GM12878 (cell line): ENCODE measurements at regions not wholly inside any gene's neighbourhood (a gene's known extent, or its start where the extent isn't known, plus 50 kb on each side); places are given as distances from the start of the nearest gene placed in this dataset.

ENCODE experiments used
- ATAC-seq: fragments of 200-7000 bp; cut with Tn5 transposase; 3 replicates; pipeline ENCODE4 v1.9.1; 2020; ENCODE audit warnings: mild to moderate bottlenecking, moderate library complexity
- BruUV-seq: library from RNA; stranded (reverse); fragments of 400-500 nt; replicated peaks from 2 replicates; lab custom pipeline; 2021; lab: Mats Ljungman, UMichigan
- CTCF ChIA-PET: fragments of 300-600 bp; sonication (Branson Sonifier 250); formaldehyde crosslinking; extraction: SDS; loops from one replicate; lab custom pipeline; 2021; ENCODE audit warnings: inconsistent platforms; lab: Yijun Ruan, JAX
- POLR2A ChIA-PET: fragments of 350-600 bp; formaldehyde crosslinking; extraction: SDS; loops from one replicate; lab custom pipeline; 2021; ENCODE audit warnings: inconsistent platforms; lab: Charles Lee
- RAD21 ChIA-PET: fragments of 300-600 bp; sonication (Branson Sonifier 250); formaldehyde crosslinking; loops from one replicate; lab custom pipeline; 2023; ENCODE audit warnings: antibody characterized with exemption; ENCODE audit not compliant: unreplicated experiment; lab: Charles Lee
- SMC1A ChIA-PET: fragments of 300-600 bp; sonication (Branson Sonifier 250); formaldehyde crosslinking; loops from one replicate; lab custom pipeline; 2023; ENCODE audit not compliant: unreplicated experiment, uncharacterized antibody; lab: Charles Lee
- DNase-seq: peaks from one replicate; pipeline ENCODE4 v3.0.0-alpha.2; 2011; ENCODE audit warnings: low read depth, low spot score
- FAIRE-seq: peaks from 3 replicates; lab custom pipeline; 2011; peaks lifted over from hg19 to GRCh38; lab: Jason Lieb, UNC
- H2AFZ ChIP-seq: 2 replicates; pipeline ENCODE4 v1.6.0; 2011; ENCODE audit warnings: low read depth, low read length, control low read depth; ENCODE audit not compliant: control insufficient read depth
- H3K27ac ChIP-seq: 2 replicates; pipeline ENCODE4 v1.5.1; 2011; ENCODE audit warnings: control low read depth; ENCODE audit not compliant: control insufficient read depth, insufficient read depth
- H3K27me3 ChIP-seq, 2 experiments: replicated peaks in 1 of 2; 2 replicates each; pipeline versions ENCODE4 v1.6.0 to v1.6.1; 2011; ENCODE audit warnings: low read length in 1 of 2; ENCODE audit not compliant: control insufficient read depth in 2 of 2, insufficient read depth in 2 of 2
- H3K36me3 ChIP-seq, 2 experiments: 2 replicates each; pipeline ENCODE4 v1.5.1; 2011; ENCODE audit warnings: low read length in 1 of 2; ENCODE audit not compliant: control insufficient read depth in 2 of 2, insufficient read depth in 2 of 2
- H3K4me1 ChIP-seq: 2 replicates; pipeline ENCODE4 v1.6.1; 2011; ENCODE audit warnings: mild to moderate bottlenecking, low read length, moderate library complexity, mixed read lengths; ENCODE audit not compliant: control insufficient read depth, insufficient read depth
- H3K4me2 ChIP-seq: 2 replicates; pipeline ENCODE4 v1.6.0; 2011; ENCODE audit warnings: control low read depth; ENCODE audit not compliant: control insufficient read depth, insufficient read depth
- H3K4me3 ChIP-seq: fragments of 200-600 bp; sonication (generic); 2 replicates; pipeline ENCODE4 v1.5.1; 2016
- H3K79me2 ChIP-seq: 2 replicates; pipeline ENCODE4 v1.6.0; 2011; ENCODE audit warnings: low read length; ENCODE audit not compliant: control insufficient read depth, insufficient read depth
- H3K9ac ChIP-seq: 2 replicates; pipeline ENCODE4 v1.8.0; 2011; ENCODE audit warnings: low read length, control low read depth, mixed read lengths; ENCODE audit not compliant: control insufficient read depth, insufficient read depth
- H3K9me3 ChIP-seq: replicated peaks from 3 replicates; pipeline ENCODE4 v1.5.1; 2011; ENCODE audit warnings: mild to moderate bottlenecking, low read length; ENCODE audit not compliant: control insufficient read depth, insufficient read depth
- H4K20me1 ChIP-seq: 2 replicates; pipeline ENCODE4 v1.6.0; 2011; ENCODE audit not compliant: control insufficient read depth, insufficient read depth
- PRDM15 ChIP-seq: fragments of 450-650 bp; formaldehyde crosslinking; IDR thresholded peaks from 2 replicates; pipeline ENCODE4 v1.4.0; 2020; ENCODE audit warnings: mild to moderate bottlenecking, moderate library complexity
- in situ Hi-C: fragments of 300-500 bp; cut with MboI; formaldehyde crosslinking; loops from 9 replicates; pipeline ENCODE4 v1.14.3; 2018; ENCODE audit warnings: mixed read lengths
- intact Hi-C: fragments of 100-400 bp; cut with micrococcal nuclease; formaldehyde crosslinking; loops from one replicate; pipeline ENCODE4 v1.14.2; 2022; ENCODE audit not compliant: unreplicated experiment

DNA sequence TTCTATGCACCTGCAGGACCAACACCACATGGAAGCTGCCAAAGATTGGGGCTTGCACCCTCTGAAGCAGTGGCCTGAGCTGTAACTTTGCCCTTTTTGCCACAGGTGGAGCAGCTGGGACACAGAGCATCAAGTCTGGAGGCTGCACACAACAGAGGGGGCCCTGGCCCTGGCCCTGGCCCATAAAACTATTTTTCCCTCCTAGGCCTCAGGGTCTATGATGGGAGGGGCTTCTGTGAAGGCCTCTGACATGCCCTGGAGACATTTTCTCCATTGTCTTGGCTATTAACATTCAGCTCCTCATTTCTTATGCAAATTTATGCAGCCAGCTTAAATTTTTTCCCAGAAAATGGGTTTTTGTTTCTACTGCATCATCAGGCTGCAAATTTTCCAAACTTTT is 335.5 kb downstream of the ARPP21 start:
- no TSS peak for BruUV-seq
- in situ Hi-C loops, result no loop called here

More for the DNA sequence above, 335.5 kb downstream of the ARPP21 start:
- ChIA-PET POLR2A (no interaction called here), SMC1A (no interaction called here), CTCF (no interaction called here), RAD21 (no interaction called here)
- intact Hi-C loops, result no loop called here
- ATAC-seq (no peak), DNase-seq (no peak), FAIRE-seq (no peak)
- no peaks in the 10 kb centered on the region for H3K36me3 ChIP-seq
- no peaks in the 10 kb centered on the region for H3K27me3 ChIP-seq
- H3K9me3 ChIP-seq, result no peaks in the 10 kb centered on the region
- H3K4me3 ChIP-seq, result no peak overlapping the region
- H2AFZ ChIP-seq, result no peak overlapping the region
- H4K20me1 ChIP-seq, result no peaks in the 10 kb centered on the region
- no peaks in the 10 kb centered on the region for H3K4me1 ChIP-seq
- H3K27ac ChIP-seq, result no peak overlapping the region
- no peak overlapping the region for H3K4me2 ChIP-seq
- no peaks in the 10 kb centered on the region for H3K79me2 ChIP-seq
- TF ChIP-seq PRDM15 (CRISPR knock-in tag), result no peak
- TF ChIP-seq, all 136 proteins: peak for 0
- no peak overlapping the region for H3K9ac ChIP-seq
